GM13977 (cell line): ENCODE measurements at regions not wholly inside any gene's neighbourhood (a gene's known extent, or its start where the extent isn't known, plus 50 kb on each side); places are given as distances from the start of the nearest gene placed in this dataset.

Experiments
- DNase-seq: peaks from one replicate; pipeline ENCODE4 v3.0.0; 2012; ENCODE audit warnings: low spot score
- in situ Hi-C: fragments of 300-500 bp; cut with MboI; formaldehyde crosslinking; loops from one replicate; pipeline ENCODE4 v1.12.0; 2022; ENCODE audit warnings: low sequenced_read_pairs, low pct_unique_long_range_greater_than_20kb, mixed read lengths, inconsistent platforms; ENCODE audit not compliant: unreplicated experiment
- TF ChIP-seq, protein P1 (sequence below): IDR thresholded peaks from 2 replicates; pipeline ENCODE4 v1.5.1; 2012; ENCODE audit warnings: mild to moderate bottlenecking, control low read depth; ENCODE audit not compliant: insufficient read depth; ENCODE audit errors: extremely low read depth, missing control alignments

DNA sequence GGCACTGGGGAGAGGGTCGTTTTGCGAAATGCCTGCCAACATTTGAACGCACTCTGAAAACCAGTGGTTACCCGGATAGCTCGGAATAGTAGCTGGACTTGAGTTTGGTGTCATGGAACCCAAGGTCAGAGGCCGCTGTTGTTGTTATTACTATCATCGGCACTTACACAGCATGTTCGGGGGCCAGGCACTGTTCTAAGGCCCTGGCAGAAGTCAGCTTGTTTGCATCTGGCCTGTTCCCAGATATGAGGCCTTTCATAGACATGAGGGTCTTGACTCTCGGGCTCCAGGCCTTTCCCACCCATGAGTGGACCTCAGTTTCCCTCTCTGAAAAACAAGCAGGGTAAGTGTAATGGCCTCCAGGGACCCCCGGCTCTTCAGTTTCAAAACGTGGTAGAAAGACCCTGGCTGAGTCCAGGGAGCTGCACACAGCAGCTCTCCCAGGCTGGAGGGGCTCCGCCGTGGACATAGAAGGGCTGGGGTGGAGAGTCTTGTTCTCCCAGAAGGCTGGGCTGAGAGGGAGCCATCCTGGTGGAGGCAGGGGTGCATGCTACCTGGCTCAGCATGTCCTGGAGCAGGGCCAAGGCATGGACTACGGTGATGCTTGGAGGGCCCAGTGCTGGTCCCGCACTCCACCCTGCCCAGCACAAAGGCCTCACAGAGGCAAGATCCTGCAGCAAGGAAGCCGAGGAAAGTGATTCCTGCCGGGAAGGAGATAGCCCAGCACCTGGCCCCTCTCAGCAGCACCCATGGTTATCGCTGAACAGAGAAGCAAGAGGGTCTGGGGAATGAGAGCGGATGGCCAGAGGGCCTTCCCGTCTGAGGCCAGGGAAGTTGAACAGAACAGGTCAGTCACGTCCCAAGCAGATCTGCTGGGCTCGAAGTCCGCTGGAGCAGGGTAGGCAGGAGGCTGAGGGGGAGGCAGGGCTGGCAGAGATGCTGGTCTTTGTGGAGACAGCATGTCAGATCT is 63.5 kb upstream of the C14orf180 start:
- DNase-seq, result no peak
- in situ Hi-C loops, result no loop called here
- TF ChIP-seq, protein P1, sequence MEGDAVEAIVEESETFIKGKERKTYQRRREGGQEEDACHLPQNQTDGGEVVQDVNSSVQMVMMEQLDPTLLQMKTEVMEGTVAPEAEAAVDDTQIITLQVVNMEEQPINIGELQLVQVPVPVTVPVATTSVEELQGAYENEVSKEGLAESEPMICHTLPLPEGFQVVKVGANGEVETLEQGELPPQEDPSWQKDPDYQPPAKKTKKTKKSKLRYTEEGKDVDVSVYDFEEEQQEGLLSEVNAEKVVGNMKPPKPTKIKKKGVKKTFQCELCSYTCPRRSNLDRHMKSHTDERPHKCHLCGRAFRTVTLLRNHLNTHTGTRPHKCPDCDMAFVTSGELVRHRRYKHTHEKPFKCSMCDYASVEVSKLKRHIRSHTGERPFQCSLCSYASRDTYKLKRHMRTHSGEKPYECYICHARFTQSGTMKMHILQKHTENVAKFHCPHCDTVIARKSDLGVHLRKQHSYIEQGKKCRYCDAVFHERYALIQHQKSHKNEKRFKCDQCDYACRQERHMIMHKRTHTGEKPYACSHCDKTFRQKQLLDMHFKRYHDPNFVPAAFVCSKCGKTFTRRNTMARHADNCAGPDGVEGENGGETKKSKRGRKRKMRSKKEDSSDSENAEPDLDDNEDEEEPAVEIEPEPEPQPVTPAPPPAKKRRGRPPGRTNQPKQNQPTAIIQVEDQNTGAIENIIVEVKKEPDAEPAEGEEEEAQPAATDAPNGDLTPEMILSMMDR, result no peak

GRCh38 chr14:104516906-104517305 is 62.7 kb upstream of the C14orf180 start:
- TF ChIP-seq, protein P1, result no peak
- in situ Hi-C loops, result no loop called here
- DNase-seq, result no peak

- DNase-seq, result no peak
- TF ChIP-seq, protein P1, result no peak
- in situ Hi-C loops, result no loop called here
Measured at GRCh38 chr14:104517426-104517825, 62.1 kb upstream of the C14orf180 start.

DNA sequence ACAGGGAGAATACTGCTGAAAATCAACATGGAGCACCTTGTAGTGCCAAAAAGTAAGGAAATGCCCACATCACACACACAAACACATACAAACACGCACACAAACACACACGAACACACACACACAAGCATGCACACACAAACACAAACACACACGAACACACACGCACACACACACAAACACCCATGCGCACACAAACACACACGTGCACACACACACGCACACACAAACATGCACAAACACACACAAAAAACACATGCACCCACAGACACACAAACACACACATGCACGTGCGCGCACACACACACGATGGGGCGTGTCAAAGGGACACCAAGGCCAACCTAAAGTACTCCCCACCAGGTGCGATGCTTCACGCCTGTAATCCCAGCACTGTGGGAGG is 61.7 kb upstream of the C14orf180 start:
- TF ChIP-seq, protein P1, result no peak
- no peak for DNase-seq
- in situ Hi-C loops, result no loop called here

GRCh38 chr14:104518659-104519350 is 60.8 kb upstream of the C14orf180 start:
- no peak for DNase-seq
- in situ Hi-C loops, result no loop called here
- TF ChIP-seq, protein P1, result no peak

DNA sequence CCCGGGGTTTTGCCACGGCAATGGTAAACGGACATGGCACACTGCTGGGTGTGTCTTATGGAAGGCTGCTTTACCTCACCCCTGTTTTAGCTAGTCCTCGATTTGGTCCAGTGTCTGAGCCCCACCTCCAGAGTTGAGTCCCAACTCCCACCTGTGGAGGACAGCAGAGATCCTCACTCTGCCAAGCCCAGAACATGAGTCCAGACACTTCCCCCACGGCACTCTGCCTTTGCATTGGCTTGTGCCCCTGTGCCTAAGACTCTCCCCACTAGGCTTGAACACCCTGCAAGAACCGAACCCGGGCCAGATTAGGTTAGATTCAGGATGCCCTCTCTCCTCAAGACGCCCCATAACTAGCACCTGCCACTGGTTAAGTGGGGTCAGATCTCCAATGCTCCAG is 59.8 kb upstream of the C14orf180 start:
- no peak for DNase-seq
- in situ Hi-C loops, result no loop called here
- TF ChIP-seq, protein P1, result no peak
